IPS-NIHi7 (cell line): ENCODE measurements at regions not wholly inside any gene's neighbourhood (a gene's known extent, or its start where the extent isn't known, plus 50 kb on each side); places are given as distances from the start of the nearest gene placed in this dataset.

Experiments used
- DNase-seq: peaks from one replicate; pipeline ENCODE4 v3.0.0; 2012; ENCODE audit warnings: mixed read lengths; ENCODE audit errors: extremely low spot score

- DNase-seq: no peak
These were observed 146.4 kb downstream of the PHETA1 start for GRCh38 chr12:111222523-111222922.

- no peak for DNase-seq
These were observed 146.9 kb downstream of the PHETA1 start for GRCh38 chr12:111222027-111222414.

- DNase-seq: no peak
These were observed 147.6 kb downstream of the PHETA1 start for GRCh38 chr12:111221062-111222026.

DNA sequence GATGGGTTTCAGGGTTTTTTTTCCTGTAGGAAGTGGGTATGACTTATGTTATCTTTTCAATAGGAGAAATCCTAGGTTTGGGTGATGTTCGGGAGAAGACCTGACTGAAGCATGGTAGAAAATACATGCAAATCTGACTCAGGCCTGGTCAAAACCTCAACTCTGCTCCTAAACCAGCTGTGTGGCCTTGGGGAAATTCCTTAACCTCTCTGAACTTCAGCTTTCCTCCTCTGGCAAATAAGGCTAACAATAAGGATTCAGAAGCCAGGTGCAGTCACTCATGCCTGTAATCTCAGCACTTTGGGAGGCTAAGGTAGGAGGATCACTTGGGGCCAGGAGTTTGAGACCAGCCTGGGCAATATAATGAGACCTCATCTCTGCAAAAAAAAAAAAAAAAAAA lies 148.5 kb downstream of the PHETA1 start:
- DNase-seq: no peak

- no peak for DNase-seq
These were observed 149.5 kb downstream of the PHETA1 start for GRCh38 chr12:111219440-111219839.

DNA sequence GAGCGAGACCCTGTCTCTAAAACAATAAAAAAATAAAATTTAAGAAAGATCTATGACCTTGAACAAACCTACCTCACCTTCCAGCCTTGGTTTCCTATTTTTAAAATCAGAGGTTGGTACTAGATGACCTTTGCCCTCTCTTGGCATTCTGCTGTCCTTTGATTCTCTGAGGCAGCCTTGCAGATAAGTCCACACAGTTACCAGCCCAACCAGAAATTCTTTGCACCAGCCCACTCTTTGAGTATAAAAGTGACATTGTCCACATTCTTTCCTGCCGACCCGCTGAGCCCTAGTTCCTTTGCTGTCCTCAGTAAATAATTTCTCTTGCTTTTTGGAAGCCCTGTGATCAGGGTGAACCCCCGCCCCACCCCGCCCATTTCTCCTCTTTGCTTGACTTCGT lies 150.4 kb downstream of the PHETA1 start:
- no peak for DNase-seq

- DNase-seq: no peak
These were observed 152.3 kb downstream of the PHETA1 start for GRCh38 chr12:111216387-111217159.

DNA sequence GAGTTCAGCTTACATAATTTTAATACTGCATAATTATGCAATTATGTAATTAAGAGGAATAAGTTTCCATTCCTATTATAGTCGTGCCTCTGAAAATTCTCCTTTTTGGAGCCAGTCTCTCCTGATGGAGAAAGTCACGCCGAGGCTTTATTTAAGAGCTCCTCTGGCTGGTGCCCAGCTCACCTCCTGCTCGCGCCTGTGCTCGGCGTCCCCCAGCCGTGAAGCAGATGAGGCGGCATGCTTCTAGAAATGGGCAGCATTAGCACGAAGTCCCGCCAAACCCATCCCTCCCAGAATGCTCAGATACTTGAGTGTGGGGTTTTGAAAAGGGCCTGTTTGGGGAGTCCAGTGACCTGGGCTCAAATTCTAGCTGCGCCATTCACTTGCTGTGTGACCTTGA lies 153.0 kb downstream of the PHETA1 start:
- no peak for DNase-seq

GRCh38 chr12:111214401-111214800 lies 154.5 kb downstream of the PHETA1 start:
- no peak for DNase-seq

DNA sequence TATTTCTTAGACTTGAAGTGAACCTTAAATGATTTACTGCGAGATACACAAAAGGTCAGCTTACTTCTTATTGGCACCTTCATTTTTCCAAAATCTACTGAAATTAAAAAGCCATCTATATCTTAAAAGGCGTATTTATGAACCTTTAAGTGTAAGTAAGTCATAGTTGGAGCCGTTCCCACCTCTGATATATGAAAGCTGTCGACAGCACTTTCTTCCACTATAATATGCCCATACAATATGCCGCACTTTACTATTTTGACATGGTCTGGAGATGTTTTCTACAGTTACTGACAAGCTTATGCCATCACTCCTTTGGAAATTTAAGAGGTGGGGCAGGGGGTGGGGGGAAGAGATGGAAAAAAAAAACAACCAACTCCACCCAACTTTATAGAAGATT lies 155.3 kb downstream of the PHETA1 start:
- DNase-seq: no peak

- no peak for DNase-seq
These were observed 156.0 kb downstream of the PHETA1 start for GRCh38 chr12:111212814-111213456.

GRCh38 chr12:111211910-111212757 lies 156.8 kb downstream of the PHETA1 start:
- DNase-seq: peak; percentile 79

GRCh38 chr12:111209811-111210210 lies 159.1 kb downstream of the PHETA1 start:
- DNase-seq: no peak

DNA sequence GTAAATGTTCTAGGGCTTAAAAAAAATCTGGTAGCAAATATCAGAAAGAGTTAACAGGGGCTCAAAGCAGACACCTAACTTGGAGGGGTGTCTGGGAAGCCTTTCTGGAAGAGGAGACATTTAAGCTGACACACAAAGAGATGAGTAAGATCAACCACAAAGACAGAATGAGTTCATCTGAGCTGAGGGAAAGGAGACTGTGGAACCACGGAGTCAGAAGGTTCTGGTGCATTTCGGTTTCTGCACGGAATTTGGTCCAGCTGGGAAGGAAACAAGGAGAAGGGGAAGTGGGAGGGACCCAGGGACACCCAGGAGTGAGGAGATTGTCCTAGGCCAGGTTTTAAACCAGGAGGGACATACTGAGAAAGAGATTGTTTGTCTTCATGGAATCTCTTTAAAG lies 161.1 kb downstream of the PHETA1 start:
- DNase-seq: no peak

DNA sequence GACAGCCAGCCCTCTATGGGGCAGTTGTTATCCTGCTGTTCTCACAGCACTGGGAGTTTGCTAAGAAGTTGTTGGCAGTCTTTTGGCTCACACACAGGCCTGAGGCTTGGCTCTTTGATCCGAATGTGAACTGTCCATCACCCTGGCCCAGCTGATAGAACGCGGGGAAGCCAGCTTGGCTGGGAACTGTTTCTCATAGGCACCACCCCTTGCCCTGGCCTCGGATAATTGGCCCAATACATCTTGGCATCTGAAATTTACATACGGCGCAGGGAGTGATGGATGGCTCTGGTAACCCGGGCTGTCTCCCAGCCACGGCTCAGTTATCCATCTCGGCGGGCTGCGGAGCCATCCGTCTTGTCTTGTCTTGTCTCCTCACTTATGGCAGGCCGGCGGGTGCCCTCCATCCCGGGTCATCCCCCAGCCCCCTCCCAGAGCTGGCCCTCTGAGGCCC lies 164.1 kb downstream of the PHETA1 start:
- DNase-seq: no peak

GRCh38 chr12:111203969-111204368 lies 164.9 kb downstream of the PHETA1 start:
- no peak for DNase-seq

DNA sequence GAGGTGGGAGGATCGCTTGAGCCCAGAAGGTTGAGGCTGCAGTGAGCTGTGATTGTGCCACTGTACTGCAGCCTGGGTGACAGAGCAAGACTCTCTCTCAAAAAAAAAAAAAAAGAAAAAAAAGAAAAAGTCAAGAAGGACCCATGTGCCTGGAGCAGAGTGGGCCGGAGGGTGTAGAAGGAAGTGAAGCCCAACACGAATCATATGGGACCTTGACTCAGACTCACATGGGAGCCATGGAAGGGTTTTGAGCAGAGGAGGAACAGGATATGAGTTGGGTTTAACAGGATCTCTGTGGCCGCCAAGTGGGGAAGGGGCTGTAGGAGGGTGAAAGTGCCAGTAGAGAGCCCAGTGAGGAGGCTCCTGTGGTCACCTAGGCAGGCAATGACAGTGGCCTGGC lies 165.4 kb downstream of the PHETA1 start:
- no peak for DNase-seq

- DNase-seq: no peak
These were observed 166.5 kb downstream of the PHETA1 start for GRCh38 chr12:111202237-111202915.

DNA sequence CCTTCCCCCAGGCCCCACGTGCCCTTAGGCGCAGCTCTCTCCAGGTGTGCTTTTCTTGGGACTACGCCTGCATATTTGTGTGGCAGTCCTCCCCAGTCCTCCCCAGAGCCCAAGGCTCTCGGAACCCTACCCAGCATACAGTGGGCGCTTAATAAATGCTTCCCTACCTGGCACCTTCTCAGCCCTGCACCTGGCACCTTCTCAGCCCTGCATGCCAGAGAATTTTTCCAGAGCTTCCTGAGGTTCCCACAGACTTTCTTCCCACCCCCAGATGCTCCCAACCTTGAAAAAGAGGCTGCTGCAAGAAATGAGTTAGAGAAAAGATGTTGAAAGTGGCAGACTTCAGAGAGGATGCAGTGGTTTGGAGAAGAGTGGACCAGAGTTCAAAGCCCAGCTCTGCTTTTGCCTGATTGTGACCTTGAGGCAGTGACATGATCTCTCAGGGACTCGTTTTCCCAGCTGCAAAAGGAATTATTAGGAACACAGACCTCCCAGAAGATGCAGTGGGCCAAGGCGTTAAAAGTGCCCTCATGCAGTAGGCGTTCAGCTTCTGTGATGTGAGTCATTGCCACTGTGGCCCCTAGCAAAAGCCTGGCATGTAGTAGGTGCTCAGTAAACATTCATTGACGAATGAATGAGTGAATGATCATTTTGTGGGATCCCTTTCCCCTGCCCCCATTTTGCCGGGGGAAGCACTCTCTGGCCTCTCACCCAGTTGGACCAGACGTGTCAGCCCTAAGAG lies 167.2 kb downstream of the PHETA1 start:
- DNase-seq: no peak

DNA sequence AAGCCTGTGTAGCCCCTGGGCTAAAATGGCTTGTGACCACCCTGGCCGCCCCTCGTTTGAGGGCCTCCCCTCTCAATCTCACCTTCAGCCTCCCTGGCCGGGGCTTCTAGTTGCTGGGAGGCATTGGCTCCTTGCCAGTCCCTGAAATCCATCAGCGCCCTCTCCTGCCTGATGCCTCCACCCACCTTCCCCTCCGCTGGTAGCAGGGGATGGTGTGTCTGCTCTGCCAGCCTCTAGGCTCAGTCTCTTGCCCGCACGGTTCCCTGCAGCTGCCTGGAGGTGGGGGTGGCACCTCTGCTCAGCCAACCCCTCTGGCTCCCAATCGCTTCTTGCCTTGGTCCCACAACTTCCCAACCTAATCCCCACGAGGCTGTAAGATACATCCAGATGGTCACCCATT lies 167.9 kb downstream of the PHETA1 start:
- DNase-seq: peak; percentile 47
